ENCODE measurements at regions not wholly inside any gene's neighbourhood (a gene's known extent, or its start where the extent isn't known, plus 50 kb on each side); places are given as distances from the start of the nearest gene placed in this dataset.

GRCh38 chr11:112723676-112724495 is 237.3 kb upstream of the NCAM1 start:
- no peak for DNase-seq

GRCh38 chr11:112724496-112724790 is 236.8 kb upstream of the NCAM1 start:
- DNase-seq = no peak

- DNase-seq = no peak
Observed at GRCh38 chr11:112725636-112726035, 235.6 kb upstream of the NCAM1 start.

GRCh38 chr11:112727341-112727841 is 233.8 kb upstream of the NCAM1 start:
- peak; percentile 32 for DNase-seq

GRCh38 chr11:112728288-112728687 is 232.9 kb upstream of the NCAM1 start:
- DNase-seq = no peak

GRCh38 chr11:112728716-112729115 is 232.5 kb upstream of the NCAM1 start:
- DNase-seq = no peak

- DNase-seq = no peak
Observed at GRCh38 chr11:112730591-112730990, 230.6 kb upstream of the NCAM1 start.

- DNase-seq = no peak
Observed at GRCh38 chr11:112731538-112731937, 229.7 kb upstream of the NCAM1 start.

GRCh38 chr11:112732031-112732430 is 229.2 kb upstream of the NCAM1 start:
- DNase-seq = no peak

GRCh38 chr11:112734207-112734606 is 227.0 kb upstream of the NCAM1 start:
- DNase-seq = peak; percentile 5

GRCh38 chr11:112735470-112735869 is 225.8 kb upstream of the NCAM1 start:
- DNase-seq = no peak

- no peak for DNase-seq
Observed at GRCh38 chr11:112744041-112744440, 217.2 kb upstream of the NCAM1 start.

- no peak for DNase-seq
Observed at GRCh38 chr11:112745973-112746372, 215.2 kb upstream of the NCAM1 start.

- DNase-seq = no peak
Observed at GRCh38 chr11:112748252-112748651, 213.0 kb upstream of the NCAM1 start.

GRCh38 chr11:112748713-112749543 is 212.3 kb upstream of the NCAM1 start:
- DNase-seq = no peak

GRCh38 chr11:112751329-112751728 is 209.9 kb upstream of the NCAM1 start:
- no peak for DNase-seq

- no peak for DNase-seq
Observed at GRCh38 chr11:112751772-112752171, 209.4 kb upstream of the NCAM1 start.

- DNase-seq = no peak
Observed at GRCh38 chr11:112752563-112752962, 208.7 kb upstream of the NCAM1 start.

GRCh38 chr11:112753706-112754105 is 207.5 kb upstream of the NCAM1 start:
- no peak for DNase-seq

- no peak for DNase-seq
Observed at GRCh38 chr11:112759418-112759817, 201.8 kb upstream of the NCAM1 start.

GRCh38 chr11:112760396-112761059 is 200.7 kb upstream of the NCAM1 start:
- no peak for DNase-seq

GRCh38 chr11:112761911-112762706 is 199.1 kb upstream of the NCAM1 start:
- DNase-seq = no peak

GRCh38 chr11:112762707-112763090 is 198.5 kb upstream of the NCAM1 start:
- no peak for DNase-seq

Data from inflammatory macrophage treated with lipopolysaccharide for 4 hours (primary cell).